Stomach smooth muscle (tissue), 2 donors: ENCODE measurements at regions not wholly inside any gene's neighbourhood (a gene's known extent, or its start where the extent isn't known, plus 50 kb on each side); places are given as distances from the start of the nearest gene placed in this dataset.

ENCODE experiments used
- H3K27ac ChIP-seq: one replicate; pipeline ENCODE4 v1.7.0; 2013; ENCODE audit warnings: mild to moderate bottlenecking, low read length, inconsistent platforms
- H3K27me3 ChIP-seq, 2 donors: one replicate each; pipeline ENCODE4 v1.7.0; 2013; ENCODE audit warnings: low read length in 2 of 2; ENCODE audit not compliant: insufficient read depth in 2 of 2, control insufficient read depth in 1 of 2
- H3K36me3 ChIP-seq, 2 donors: one replicate each; pipeline ENCODE4 v1.7.0; 2013; ENCODE audit warnings: low read length in 2 of 2; ENCODE audit not compliant: control insufficient read depth in 2 of 2, insufficient read depth in 2 of 2
- H3K4me1 ChIP-seq: one replicate; pipeline ENCODE4 v1.7.0; 2013; ENCODE audit warnings: low read length; ENCODE audit not compliant: control insufficient read depth, insufficient read depth
- H3K4me3 ChIP-seq, 2 donors: one replicate each; pipeline ENCODE4 v1.7.0; 2013; ENCODE audit warnings: low read length in 2 of 2
- H3K9ac ChIP-seq, 2 donors: one replicate each; pipeline ENCODE4 v1.7.0; 2013; ENCODE audit warnings: low read length in 2 of 2, mild to moderate bottlenecking in 1 of 2
- H3K9me3 ChIP-seq, 2 donors: one replicate each; pipeline ENCODE4 v1.7.0; 2013; ENCODE audit warnings: low read length in 2 of 2; ENCODE audit not compliant: control insufficient read depth in 2 of 2
- donor health status: healthy.
- donor health status: Pancreatic carcinoma.

GRCh38 chr3:186469525-186469924, 74.7 kb downstream of the CRYGS start:
- H3K36me3 ChIP-seq = no peaks in the 10 kb centered on the region
- H3K4me1 ChIP-seq = peaks cover 3% of the 10 kb centered on the region
- H3K9me3 ChIP-seq = no peaks in the 10 kb centered on the region
- H3K27me3 ChIP-seq = no peaks in the 10 kb centered on the region
- no peak overlapping the region for H3K4me3 ChIP-seq
- no peak overlapping the region for H3K27ac ChIP-seq
- H3K9ac ChIP-seq = no peak overlapping the region

GRCh38 chr3:186467969-186468368, 76.2 kb downstream of the CRYGS start:
- H3K4me1 ChIP-seq = peaks cover 3% of the 10 kb centered on the region
- no peaks in the 10 kb centered on the region for H3K9me3 ChIP-seq
- H3K9ac ChIP-seq = no peak overlapping the region
- H3K4me3 ChIP-seq = no peak overlapping the region
- H3K27me3 ChIP-seq = no peaks in the 10 kb centered on the region
- no peak overlapping the region for H3K27ac ChIP-seq
- no peaks in the 10 kb centered on the region for H3K36me3 ChIP-seq

- Histone ChIP-seq H3K27ac (no peak overlapping the region), H3K9me3 (no peaks in the 10 kb centered on the region), H3K4me3 (no peak overlapping the region), H3K36me3 (no peaks in the 10 kb centered on the region), H3K9ac (no peak overlapping the region), H3K27me3 (no peaks in the 10 kb centered on the region), H3K4me1 (peaks cover 3% of the 10 kb centered on the region)
Observed at GRCh38 chr3:186466391-186466974, 77.7 kb downstream of the CRYGS start.

- Histone ChIP-seq H3K9me3 (no peaks in the 10 kb centered on the region), H3K4me3 (no peak overlapping the region), H3K27ac (no peak overlapping the region), H3K27me3 (no peaks in the 10 kb centered on the region), H3K36me3 (no peaks in the 10 kb centered on the region), H3K9ac (no peak overlapping the region), H3K4me1 (peaks cover 3% of the 10 kb centered on the region)
Observed at GRCh38 chr3:186465508-186465907, 78.7 kb downstream of the CRYGS start.

- Histone ChIP-seq H3K4me1 (peaks cover 1% of the 10 kb centered on the region), H3K36me3 (no peaks in the 10 kb centered on the region), H3K4me3 (no peak overlapping the region), H3K27ac (no peak overlapping the region), H3K9me3 (no peaks in the 10 kb centered on the region), H3K9ac (no peak overlapping the region), H3K27me3 (no peaks in the 10 kb centered on the region)
Observed at GRCh38 chr3:186464424-186465093, 79.6 kb downstream of the CRYGS start.

GRCh38 chr3:186461141-186461540, 83.0 kb downstream of the CRYGS start:
- H3K9ac ChIP-seq = no peak overlapping the region
- no peaks in the 10 kb centered on the region for H3K4me1 ChIP-seq
- no peak overlapping the region for H3K4me3 ChIP-seq
- H3K36me3 ChIP-seq = no peaks in the 10 kb centered on the region
- H3K27ac ChIP-seq = no peak overlapping the region
- no peaks in the 10 kb centered on the region for H3K9me3 ChIP-seq
- H3K27me3 ChIP-seq = no peaks in the 10 kb centered on the region

GRCh38 chr3:186459108-186459467, 85.1 kb downstream of the CRYGS start:
- no peak overlapping the region for H3K27ac ChIP-seq
- no peak overlapping the region for H3K4me3 ChIP-seq
- H3K27me3 ChIP-seq = no peaks in the 10 kb centered on the region
- no peak overlapping the region for H3K9ac ChIP-seq
- H3K9me3 ChIP-seq = no peaks in the 10 kb centered on the region
- no peaks in the 10 kb centered on the region for H3K36me3 ChIP-seq
- no peaks in the 10 kb centered on the region for H3K4me1 ChIP-seq

GRCh38 chr3:186458306-186459107, 85.7 kb downstream of the CRYGS start:
- Histone ChIP-seq H3K4me3 (no peak overlapping the region), H3K36me3 (no peaks in the 10 kb centered on the region), H3K9ac (no peak overlapping the region), H3K4me1 (no peaks in the 10 kb centered on the region), H3K9me3 (no peaks in the 10 kb centered on the region), H3K27me3 (no peaks in the 10 kb centered on the region), H3K27ac (no peak overlapping the region)

- Histone ChIP-seq H3K27me3 (no peaks in the 10 kb centered on the region), H3K27ac (no peak overlapping the region), H3K4me1 (no peaks in the 10 kb centered on the region)
Observed at GRCh38 chr3:186457236-186457635, 86.9 kb downstream of the CRYGS start.

GRCh38 chr3:186456731-186457191, 87.4 kb downstream of the CRYGS start:
- Histone ChIP-seq H3K4me3 (no peak overlapping the region), H3K27ac (no peak overlapping the region), H3K4me1 (no peaks in the 10 kb centered on the region), H3K27me3 (no peaks in the 10 kb centered on the region), H3K9ac (no peak overlapping the region), H3K36me3 (no peaks in the 10 kb centered on the region), H3K9me3 (no peaks in the 10 kb centered on the region)

More at GRCh38 chr3:186457236-186457635, 86.9 kb downstream of the CRYGS start:
- Histone ChIP-seq H3K9ac (no peak overlapping the region), H3K36me3 (no peaks in the 10 kb centered on the region), H3K4me3 (no peak overlapping the region), H3K9me3 (no peaks in the 10 kb centered on the region)
